Tibial nerve (tissue), 3 donors: ENCODE measurements at regions not wholly inside any gene's neighbourhood (a gene's known extent, or its start where the extent isn't known, plus 50 kb on each side); places are given as distances from the start of the nearest gene placed in this dataset.

Experiments used
- POLR2A ChIP-seq, 2 donors: fragments of 450-650 bp; IDR thresholded peaks; one replicate each; pipeline ENCODE4 v1.6.1; 2017; ENCODE audit warnings: antibody characterized with exemption in 2 of 2, mild to moderate bottlenecking in 2 of 2, moderate library complexity in 2 of 2
- TF ChIP-seq, protein P1 (sequence below), 5 experiments: fragments of 200-600 bp in 3 of 5; fragments of 450-650 bp in 2 of 5; sonication (generic) in 3 of 5; IDR thresholded peaks; one replicate each; pipeline ENCODE4 v1.5.1; 2016 to 2019; ENCODE audit warnings: antibody characterized with exemption in 5 of 5, mild to moderate bottlenecking in 3 of 5, moderate library complexity in 2 of 5

DNA sequence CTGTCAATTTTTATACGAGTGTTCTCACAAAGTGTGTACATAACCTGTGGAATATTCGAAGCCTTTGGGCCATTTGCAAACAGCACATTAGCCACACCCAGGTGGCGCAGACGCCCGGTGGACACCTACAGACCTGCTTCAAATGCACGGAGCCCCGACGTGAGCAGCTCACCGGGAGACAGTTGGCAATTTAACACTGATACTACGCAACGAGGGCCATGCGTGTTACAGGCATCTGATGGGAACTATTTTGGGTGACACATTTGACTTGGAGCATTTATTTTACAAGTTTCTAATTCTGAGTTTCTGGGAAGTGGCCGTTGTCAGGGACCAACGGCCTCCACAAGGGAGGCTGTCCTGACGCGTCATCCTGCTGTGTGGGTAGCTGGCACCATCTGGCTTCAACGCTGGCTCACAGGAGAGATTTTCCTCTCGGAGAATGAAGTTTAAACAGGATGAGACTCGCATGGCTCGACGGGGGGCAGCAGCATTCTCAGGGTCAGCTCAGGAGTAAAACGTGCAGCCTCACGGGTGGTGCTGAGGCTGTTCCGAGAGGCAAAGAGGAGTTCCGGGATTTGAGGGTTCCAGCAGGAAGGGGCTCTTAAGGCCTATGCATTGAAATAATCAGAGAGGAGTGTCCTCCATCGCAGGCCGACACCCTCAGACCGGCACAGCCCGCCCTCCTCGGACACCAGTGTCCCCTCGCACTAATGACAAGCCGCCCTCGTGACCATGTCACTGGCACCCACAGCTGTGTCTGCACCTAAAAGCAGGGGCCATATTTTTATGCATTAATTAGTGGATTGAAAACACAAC, 207.4 kb downstream of the DLL1 start:
- TF ChIP-seq, protein P1, sequence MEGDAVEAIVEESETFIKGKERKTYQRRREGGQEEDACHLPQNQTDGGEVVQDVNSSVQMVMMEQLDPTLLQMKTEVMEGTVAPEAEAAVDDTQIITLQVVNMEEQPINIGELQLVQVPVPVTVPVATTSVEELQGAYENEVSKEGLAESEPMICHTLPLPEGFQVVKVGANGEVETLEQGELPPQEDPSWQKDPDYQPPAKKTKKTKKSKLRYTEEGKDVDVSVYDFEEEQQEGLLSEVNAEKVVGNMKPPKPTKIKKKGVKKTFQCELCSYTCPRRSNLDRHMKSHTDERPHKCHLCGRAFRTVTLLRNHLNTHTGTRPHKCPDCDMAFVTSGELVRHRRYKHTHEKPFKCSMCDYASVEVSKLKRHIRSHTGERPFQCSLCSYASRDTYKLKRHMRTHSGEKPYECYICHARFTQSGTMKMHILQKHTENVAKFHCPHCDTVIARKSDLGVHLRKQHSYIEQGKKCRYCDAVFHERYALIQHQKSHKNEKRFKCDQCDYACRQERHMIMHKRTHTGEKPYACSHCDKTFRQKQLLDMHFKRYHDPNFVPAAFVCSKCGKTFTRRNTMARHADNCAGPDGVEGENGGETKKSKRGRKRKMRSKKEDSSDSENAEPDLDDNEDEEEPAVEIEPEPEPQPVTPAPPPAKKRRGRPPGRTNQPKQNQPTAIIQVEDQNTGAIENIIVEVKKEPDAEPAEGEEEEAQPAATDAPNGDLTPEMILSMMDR (IDR thresholded peaks at IDR 0.05): no peak
- no peak for TF ChIP-seq POLR2A (IDR thresholded peaks at IDR 0.05)
